A673 (cell line): ENCODE measurements at regions not wholly inside any gene's neighbourhood (a gene's known extent, or its start where the extent isn't known, plus 50 kb on each side); places are given as distances from the start of the nearest gene placed in this dataset.

ENCODE experiments used
- BruUV-seq: library from RNA; stranded (reverse); fragments of 400-500 nt; replicated peaks from 2 replicates; lab custom pipeline; 2021; lab: Mats Ljungman, UMichigan
- CTCF ChIA-PET: fragments of 300-600 bp; sonication (Branson Sonifier 250); formaldehyde crosslinking; loops from one replicate; lab custom pipeline; 2022; ENCODE audit warnings: antibody characterized with exemption; lab: Charles Lee
- POLR2A ChIA-PET: fragments of 300-600 bp; sonication (Branson Sonifier 250); formaldehyde crosslinking; loops from one replicate; lab custom pipeline; 2022; ENCODE audit warnings: antibody characterized with exemption; ENCODE audit not compliant: low non-redundant PET; lab: Charles Lee
- DNase-seq: peaks from one replicate; pipeline ENCODE4 v3.0.0-alpha.2; 2015; ENCODE audit warnings: low spot score
- H3K27ac ChIP-seq: fragments of 200-600 bp; sonication (generic); 2 replicates; pipeline ENCODE4 v1.5.1; 2016; ENCODE audit warnings: mixed run types, low read depth, mild to moderate bottlenecking, mixed read lengths, antibody characterized with exemption, low read length; ENCODE audit not compliant: poor library complexity, severe bottlenecking
- H3K27me3 ChIP-seq: fragments of 200-600 bp; sonication (generic); replicated peaks from 2 replicates; pipeline ENCODE4 v1.6.1; 2017; ENCODE audit warnings: mixed run types, low read depth, mild to moderate bottlenecking, mixed read lengths, antibody characterized with exemption, low read length; ENCODE audit not compliant: insufficient read depth, poor library complexity
- H3K36me3 ChIP-seq: fragments of 200-600 bp; sonication (generic); 2 replicates; pipeline ENCODE4 v1.6.1; 2016; ENCODE audit warnings: mixed run types, mild to moderate bottlenecking, mixed read lengths, antibody characterized with exemption, low read length; ENCODE audit not compliant: insufficient read depth, poor library complexity, severe bottlenecking
- H3K4me1 ChIP-seq: fragments of 200-600 bp; sonication (generic); 2 replicates; pipeline ENCODE4 v1.6.1; 2017; ENCODE audit warnings: mixed run types, mild to moderate bottlenecking, mixed read lengths, antibody characterized with exemption, low read length; ENCODE audit not compliant: insufficient read depth, poor library complexity, severe bottlenecking
- H3K4me3 ChIP-seq: fragments of 200-600 bp; sonication (generic); 2 replicates; pipeline ENCODE4 v1.5.1; 2016; ENCODE audit warnings: low read depth, mixed run types, mild to moderate bottlenecking, mixed read lengths, low read length; ENCODE audit not compliant: poor library complexity, severe bottlenecking
- H3K9me3 ChIP-seq: fragments of 200-600 bp; sonication (generic); 2 replicates; pipeline ENCODE4 v1.6.1; 2016; ENCODE audit warnings: mixed run types, low read depth, mild to moderate bottlenecking, mixed read lengths, antibody characterized with exemption, low read length; ENCODE audit not compliant: poor library complexity, severe bottlenecking
- CTCF ChIP-seq: fragments of 300-800, 200-600 bp; sonication (generic); conservative IDR thresholded peaks from 2 replicates; pipeline ENCODE4 v1.5.1; 2017; ENCODE audit warnings: low read depth, mild to moderate bottlenecking, antibody characterized with exemption, low read length, moderate library complexity, mixed read lengths
- EZH2 ChIP-seq: fragments of 200-600 bp; sonication (generic); IDR thresholded peaks from 2 replicates; pipeline ENCODE4 v1.6.1; 2017; ENCODE audit warnings: borderline replicate concordance, low read depth, mild to moderate bottlenecking, mixed read lengths, antibody characterized with exemption, low read length; ENCODE audit not compliant: poor library complexity, severe bottlenecking
- intact Hi-C: fragments of 100-400 bp; cut with micrococcal nuclease; formaldehyde crosslinking; loops from one replicate; pipeline ENCODE4 v1.10.0; 2022; ENCODE audit not compliant: unreplicated experiment

GRCh38 chr9:108103046-108103693, 613.6 kb upstream of the KLF4 start:
- H3K36me3 ChIP-seq: no peaks in the 10 kb centered on the region
- intact Hi-C loops: no loop called here
- no TSS peak for BruUV-seq
- H3K27ac ChIP-seq: no peak overlapping the region
- POLR2A ChIA-PET: no interaction called here
- TF ChIP-seq EZH2: no peak
- no peaks in the 10 kb centered on the region for H3K4me1 ChIP-seq
- H3K27me3 ChIP-seq: no peaks in the 10 kb centered on the region
- CTCF ChIA-PET: no interaction called here
- no peak overlapping the region for H3K4me3 ChIP-seq
- DNase-seq: no peak
- no peaks in the 10 kb centered on the region for H3K9me3 ChIP-seq

GRCh38 chr9:108101410-108101809, 611.8 kb upstream of the KLF4 start:
- ChIA-PET CTCF (no interaction called here), POLR2A (no interaction called here)
- Histone ChIP-seq H3K9me3 (no peaks in the 10 kb centered on the region), H3K27ac (no peak overlapping the region), H3K27me3 (no peaks in the 10 kb centered on the region), H3K4me3 (no peak overlapping the region), H3K36me3 (no peaks in the 10 kb centered on the region), H3K4me1 (no peaks in the 10 kb centered on the region)
- DNase-seq: no peak
- BruUV-seq: no TSS peak
- TF ChIP-seq CTCF (no peak), EZH2 (no peak)
- intact Hi-C loops: no loop called here

- CTCF ChIA-PET: no interaction called here
These were observed 611.0 kb upstream of the KLF4 start for GRCh38 chr9:108100571-108100970.

More at GRCh38 chr9:108100571-108100970, 611.0 kb upstream of the KLF4 start:
- no TSS peak for BruUV-seq
- TF ChIP-seq CTCF (no peak), EZH2 (no peak)
- POLR2A ChIA-PET: no interaction called here
- no peak overlapping the region for H3K4me3 ChIP-seq
- intact Hi-C loops: no loop called here
- no peak for DNase-seq
- no peaks in the 10 kb centered on the region for H3K36me3 ChIP-seq
- no peak overlapping the region for H3K27ac ChIP-seq
- H3K27me3 ChIP-seq: no peaks in the 10 kb centered on the region
- no peaks in the 10 kb centered on the region for H3K4me1 ChIP-seq
- no peaks in the 10 kb centered on the region for H3K9me3 ChIP-seq
